HG02571 (cell line): ENCODE measurements at regions not wholly inside any gene's neighbourhood (a gene's known extent, or its start where the extent isn't known, plus 50 kb on each side); places are given as distances from the start of the nearest gene placed in this dataset.
"Not testable (repeated sequence)": the region's sequence is repeated elsewhere in the genome, so short reads cannot be mapped to it uniquely, and the experiment has no call there.

ENCODE experiments used
- ATAC-seq: cut with Tn5 transposase; IDR thresholded peaks from one replicate; pipeline ENCODE4 v1.9.1; 2021; ENCODE audit warnings: mild to moderate bottlenecking, moderate library complexity; ENCODE audit not compliant: unreplicated experiment

GRCh38 chr6:12474167-12475140, 184.3 kb downstream of the EDN1 start:
- ATAC-seq: no peak

- ATAC-seq: no peak
Measured at GRCh38 chr6:12476484-12476883, 186.3 kb downstream of the EDN1 start.

- ATAC-seq: no peak
Measured at GRCh38 chr6:12477616-12478015, 187.5 kb downstream of the EDN1 start.

- ATAC-seq: no peak
Measured at GRCh38 chr6:12478921-12479320, 188.8 kb downstream of the EDN1 start.

GRCh38 chr6:12479451-12479850, 189.3 kb downstream of the EDN1 start:
- ATAC-seq: no peak

- ATAC-seq: no peak
Measured at GRCh38 chr6:12479881-12480280, 189.7 kb downstream of the EDN1 start.

GRCh38 chr6:12480379-12480778, 190.2 kb downstream of the EDN1 start:
- no peak for ATAC-seq

- no peak for ATAC-seq
Measured at GRCh38 chr6:12481292-12481691, 191.1 kb downstream of the EDN1 start.

GRCh38 chr6:12481850-12482249, 191.7 kb downstream of the EDN1 start:
- ATAC-seq: no peak

GRCh38 chr6:12482386-12483375, 192.5 kb downstream of the EDN1 start:
- ATAC-seq: no peak

- ATAC-seq: peak; percentile 84
Measured at GRCh38 chr6:12483712-12484111, 193.6 kb downstream of the EDN1 start.

GRCh38 chr6:12484519-12484918, 194.4 kb downstream of the EDN1 start:
- ATAC-seq: no peak

GRCh38 chr6:12485226-12485764, 195.1 kb downstream of the EDN1 start:
- no peak for ATAC-seq

- no peak for ATAC-seq
Measured at GRCh38 chr6:12485837-12486236, 195.7 kb downstream of the EDN1 start.

GRCh38 chr6:12490351-12490903, 200.3 kb downstream of the EDN1 start:
- no peak for ATAC-seq

- ATAC-seq: no peak
Measured at GRCh38 chr6:12490904-12491571, 200.9 kb downstream of the EDN1 start.

- not testable (repeated sequence) for ATAC-seq
Measured at GRCh38 chr6:12492929-12493328, 202.8 kb downstream of the EDN1 start.

- ATAC-seq: no peak
Measured at GRCh38 chr6:12493446-12493845, 203.3 kb downstream of the EDN1 start.

- ATAC-seq: no peak
Measured at GRCh38 chr6:12494161-12494560, 204.0 kb downstream of the EDN1 start.

GRCh38 chr6:12501990-12502389, 211.8 kb downstream of the EDN1 start:
- ATAC-seq: no peak
